Stimulated activated CD4-positive, alpha-beta T cell treated with anti-CD3 and anti-CD28 coated beads, Interleukin-4, amount 100 ng/mL, for 24 hours (primary cell): ENCODE measurements at regions not wholly inside any gene's neighbourhood (a gene's known extent, or its start where the extent isn't known, plus 50 kb on each side); places are given as distances from the start of the nearest gene placed in this dataset.

Experiments
- DNase-seq: peaks from one replicate; pipeline ENCODE4 v3.0.0-alpha.2; 2020

DNA sequence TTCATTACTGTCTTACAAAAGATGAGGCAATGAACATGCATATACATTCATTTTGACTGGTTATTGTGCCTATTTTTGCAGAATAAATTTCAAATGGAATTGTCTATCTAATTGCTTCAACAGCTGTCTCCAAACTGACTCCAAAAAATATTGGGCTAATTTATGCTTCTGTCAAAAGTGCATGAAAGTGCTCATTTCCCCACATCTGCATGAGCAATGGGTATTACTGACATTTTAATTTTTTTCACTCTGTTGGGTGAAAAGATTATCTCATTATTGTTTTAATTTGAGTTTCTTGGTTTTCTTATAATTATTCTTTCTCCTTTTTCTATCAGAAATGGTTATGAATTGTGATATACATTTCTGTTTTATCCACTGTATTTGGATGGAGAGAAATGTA lies 404.2 kb downstream of the QKI start:
- no peak for DNase-seq

DNA sequence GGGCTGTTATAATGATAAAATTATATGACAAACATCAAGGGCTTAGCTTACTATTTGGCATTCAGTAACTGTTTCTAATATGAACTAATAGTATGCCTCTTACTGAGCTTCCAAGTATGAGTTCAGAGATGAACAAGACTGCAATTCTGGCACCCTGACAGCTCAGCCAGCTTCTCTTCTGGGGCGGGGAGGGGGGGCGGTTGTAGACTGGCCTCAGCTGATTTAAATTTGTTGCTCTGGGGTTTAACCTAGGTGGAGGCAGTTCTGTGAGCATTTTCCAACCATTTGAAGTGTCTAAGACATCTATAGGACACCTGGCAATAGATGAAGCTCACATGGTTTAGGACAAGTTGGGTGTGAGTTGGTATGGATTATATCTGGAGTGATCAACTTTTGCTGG lies 401.9 kb downstream of the QKI start:
- DNase-seq = no peak

DNA sequence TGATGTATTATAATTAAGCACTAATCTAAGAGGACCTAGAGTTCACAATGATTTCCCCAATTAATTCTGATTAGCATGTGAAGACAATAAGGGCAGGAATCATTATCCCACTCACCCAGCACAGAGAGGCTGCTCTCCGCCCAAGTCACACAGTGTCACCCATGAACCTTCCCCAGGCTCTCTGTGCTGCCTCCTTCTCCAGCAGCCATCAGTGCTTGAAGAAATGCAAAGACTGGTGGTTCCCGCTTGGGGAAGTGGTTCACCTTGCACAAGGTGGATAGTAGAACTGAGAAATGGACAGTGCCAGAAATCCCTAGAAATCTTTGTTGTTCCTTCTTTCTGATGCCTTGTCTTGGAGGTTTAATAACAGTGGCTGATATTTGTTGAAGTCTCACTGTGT lies 401.3 kb downstream of the QKI start:
- no peak for DNase-seq

DNA sequence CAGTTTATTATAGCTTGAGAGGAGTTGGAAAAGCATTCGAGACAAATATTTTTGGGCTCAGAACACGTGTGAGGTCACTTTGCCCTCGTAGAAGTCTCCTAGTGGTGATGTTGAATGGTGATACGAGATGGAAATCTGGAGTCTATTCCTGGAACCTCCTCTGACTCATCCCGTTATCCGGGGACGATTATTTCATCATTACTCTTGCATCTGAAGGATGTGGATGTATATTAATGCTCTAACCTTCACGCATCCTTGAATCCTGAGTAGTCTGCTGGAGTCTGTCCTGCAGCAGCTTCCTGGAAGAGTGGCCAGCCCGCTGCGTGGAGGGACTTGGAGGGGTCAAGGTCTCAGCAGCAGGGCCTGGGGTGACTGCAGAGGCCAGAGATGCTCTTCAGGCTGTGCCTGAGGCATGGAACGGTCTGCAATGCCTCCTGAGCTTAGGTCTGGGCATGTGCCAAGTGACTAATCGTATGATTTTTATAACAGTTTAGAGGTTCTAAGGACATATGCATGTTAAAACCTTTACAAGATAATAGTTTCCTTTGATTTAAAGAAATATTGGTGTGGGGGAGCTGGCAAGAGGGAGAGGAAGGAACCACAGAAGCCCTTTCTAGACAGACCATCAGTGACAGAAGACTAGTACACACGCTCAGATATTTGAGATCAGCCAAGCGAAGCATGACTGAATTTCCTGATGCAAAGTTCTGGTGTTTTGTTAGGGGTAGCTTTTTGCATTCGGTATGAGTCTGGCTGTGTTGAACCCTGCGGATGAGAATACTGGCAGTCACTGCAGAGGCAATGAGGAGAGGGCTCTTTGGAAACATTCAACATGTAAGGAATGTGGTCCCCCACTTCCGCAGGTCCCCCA lies 400.2 kb downstream of the QKI start:
- DNase-seq = no peak

DNA sequence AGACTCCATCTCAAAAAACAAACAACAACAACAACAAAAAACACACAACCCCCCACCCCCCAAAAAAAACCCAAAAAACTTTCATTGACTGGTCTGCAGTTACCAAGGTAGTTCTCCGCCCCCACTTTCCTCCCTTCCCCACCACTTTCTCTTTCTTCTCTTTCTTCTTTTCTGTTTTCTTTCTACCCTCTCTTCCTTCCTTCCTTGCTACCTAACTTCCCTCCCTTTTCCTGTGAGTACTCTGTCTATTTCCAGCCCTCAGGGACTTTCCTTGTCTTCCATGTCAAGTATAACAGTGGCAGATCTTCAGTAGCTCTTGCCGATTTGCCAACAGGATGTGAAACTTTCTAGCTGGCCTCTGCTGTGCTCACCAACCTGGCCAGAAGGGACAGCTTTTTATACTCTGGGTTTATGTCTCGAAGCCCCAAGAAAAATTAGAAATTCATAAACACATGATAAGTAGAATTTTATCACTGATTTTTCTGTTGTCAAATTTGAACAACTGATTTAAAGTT lies 399.5 kb downstream of the QKI start:
- no peak for DNase-seq

DNA sequence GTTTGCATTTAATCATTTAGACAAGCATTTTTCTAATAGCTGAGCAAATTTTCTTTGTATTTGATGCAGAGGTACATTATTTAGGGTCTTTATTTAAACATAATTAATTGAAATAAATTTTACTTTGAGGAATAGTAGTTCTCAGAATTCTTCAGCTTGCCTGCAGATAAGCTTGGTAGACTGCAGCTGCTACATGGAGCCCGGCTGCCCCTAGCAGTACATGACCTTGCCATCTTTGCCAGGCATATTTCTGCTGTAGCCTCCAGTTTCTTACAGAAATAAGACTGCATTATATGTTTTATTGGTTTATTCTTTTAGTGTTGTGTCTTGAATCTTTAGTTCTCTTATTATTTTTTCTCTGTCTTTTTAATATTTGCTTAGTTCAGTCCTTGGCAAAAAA lies 396.8 kb downstream of the QKI start:
- DNase-seq = no peak

DNA sequence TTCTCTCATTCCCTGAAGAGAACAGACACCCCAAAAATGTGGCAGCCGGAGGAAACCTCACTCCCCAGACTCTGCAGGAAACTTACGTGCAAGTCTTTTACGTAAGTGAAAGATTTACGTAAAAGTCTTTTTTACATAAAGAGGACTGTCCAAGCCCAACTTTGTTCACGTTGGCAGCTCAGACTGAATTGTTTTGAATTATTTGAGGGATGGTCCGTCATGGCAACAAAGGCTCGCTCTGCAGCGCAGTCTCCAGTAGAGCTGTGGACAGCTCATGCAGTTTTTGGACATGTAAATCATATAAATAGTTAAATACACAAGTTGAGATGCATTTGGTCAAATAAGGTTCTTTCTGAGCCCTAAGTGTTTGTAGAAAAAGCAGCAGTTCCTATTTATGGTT lies 394.8 kb downstream of the QKI start:
- no peak for DNase-seq

DNA sequence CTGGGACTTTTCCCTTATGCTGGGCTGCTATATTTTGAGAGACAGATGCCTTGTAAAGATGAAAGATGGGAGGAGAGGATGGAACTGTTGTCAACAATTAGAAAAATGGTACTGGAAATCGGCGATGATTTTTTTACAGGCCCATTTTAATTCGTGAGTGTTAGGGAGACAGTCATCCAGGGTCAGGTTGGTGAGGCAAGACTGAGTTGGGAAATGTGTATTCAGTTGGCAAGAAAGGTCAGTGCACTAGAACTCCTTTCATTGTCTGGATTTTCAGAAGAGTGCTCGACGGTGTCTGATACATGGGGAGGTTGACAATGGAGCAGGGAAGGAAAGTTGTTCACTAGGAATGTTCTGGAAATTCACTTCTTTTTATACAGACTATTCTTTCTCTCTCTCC lies 394.4 kb downstream of the QKI start:
- no peak for DNase-seq

DNA sequence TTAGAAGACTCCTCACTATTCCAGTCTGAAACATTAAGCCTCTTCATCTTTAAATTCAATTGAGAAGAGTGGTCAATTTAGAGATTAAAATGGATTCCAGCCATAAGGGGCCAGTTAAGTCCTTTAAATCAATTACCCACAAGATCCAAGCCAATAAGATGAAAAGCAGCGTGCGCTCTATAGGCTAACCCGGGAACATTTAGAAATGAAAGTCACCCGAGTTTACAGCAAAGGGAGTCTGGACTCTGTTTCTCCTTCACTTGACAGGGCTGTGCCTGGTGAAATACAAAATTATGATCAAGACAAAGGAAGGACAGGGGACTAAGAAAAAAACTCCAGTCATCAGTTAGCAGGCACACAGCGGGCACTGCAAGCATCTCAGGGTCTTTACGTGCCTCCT lies 393.7 kb downstream of the QKI start:
- DNase-seq = no peak

DNA sequence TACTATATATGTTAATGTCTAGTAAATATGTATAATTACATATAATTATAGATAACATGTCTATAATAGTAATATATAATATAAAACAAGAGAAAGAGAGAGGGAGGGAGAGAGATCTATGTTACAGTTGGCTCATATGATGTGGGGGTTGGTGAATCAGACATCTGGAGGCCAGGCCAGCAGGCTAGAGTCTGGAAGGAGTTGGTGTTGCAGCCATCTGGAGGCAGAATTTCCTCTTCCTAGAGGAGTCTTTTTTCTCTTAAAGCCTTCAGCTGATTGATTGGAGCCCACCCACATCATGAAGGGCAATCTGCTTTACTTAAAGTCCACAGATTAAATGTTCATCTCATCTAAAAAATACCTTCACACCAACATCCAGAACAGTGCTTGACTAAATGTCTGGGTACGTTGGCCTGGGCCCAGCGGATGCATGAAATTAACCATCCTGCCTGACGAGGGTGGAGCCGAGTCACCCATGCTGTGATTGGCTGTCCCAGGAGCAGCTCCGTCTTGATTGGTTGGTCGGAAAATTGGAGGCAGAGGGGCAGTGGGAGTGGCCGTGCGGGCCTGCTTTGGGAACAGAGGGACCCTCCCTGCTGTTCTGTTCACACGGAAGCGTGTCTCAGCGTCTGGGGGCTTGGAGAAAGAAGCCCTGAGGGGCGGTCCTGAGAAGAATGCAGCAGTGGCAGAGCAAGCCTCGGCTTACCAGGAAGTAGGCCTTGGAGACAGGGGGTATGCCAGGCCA lies 392.4 kb downstream of the QKI start:
- DNase-seq = no peak

DNA sequence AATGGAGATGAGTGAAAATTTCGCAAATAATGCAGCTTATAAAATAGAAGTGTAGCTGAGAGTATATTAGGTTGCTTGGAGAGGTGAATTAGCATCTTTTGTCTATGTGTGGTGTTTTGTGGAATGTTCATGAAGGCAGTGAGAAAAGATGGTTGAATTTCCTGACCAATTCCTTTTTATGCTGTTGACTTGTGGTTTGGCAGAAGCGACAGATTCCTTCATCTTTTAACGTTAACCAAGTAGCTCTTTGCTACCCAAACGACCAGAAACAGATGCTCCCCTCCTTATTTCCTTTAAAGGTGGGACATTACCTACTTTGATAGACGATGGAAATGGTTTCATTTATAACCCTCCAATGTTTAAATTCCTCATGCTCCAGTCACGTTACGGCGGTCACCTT lies 390.5 kb downstream of the QKI start:
- DNase-seq = no peak

DNA sequence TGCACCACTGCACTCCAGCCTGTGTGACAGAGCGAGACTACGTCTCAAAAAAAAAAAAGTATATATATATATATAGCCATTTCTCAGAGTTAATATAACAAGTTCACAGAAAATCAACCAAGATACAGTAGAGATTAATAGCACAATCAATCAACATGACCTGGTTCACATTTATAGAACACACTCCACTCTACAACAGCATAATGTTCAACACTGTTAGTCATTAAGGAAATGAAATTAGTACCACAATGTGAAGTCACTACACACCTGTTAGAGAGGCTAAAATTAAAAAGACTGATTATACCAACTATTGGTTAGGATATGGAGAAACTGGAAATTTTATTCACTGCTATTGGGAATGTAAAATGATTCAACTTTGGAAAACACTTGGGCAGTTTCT lies 387.7 kb downstream of the QKI start:
- no peak for DNase-seq

DNA sequence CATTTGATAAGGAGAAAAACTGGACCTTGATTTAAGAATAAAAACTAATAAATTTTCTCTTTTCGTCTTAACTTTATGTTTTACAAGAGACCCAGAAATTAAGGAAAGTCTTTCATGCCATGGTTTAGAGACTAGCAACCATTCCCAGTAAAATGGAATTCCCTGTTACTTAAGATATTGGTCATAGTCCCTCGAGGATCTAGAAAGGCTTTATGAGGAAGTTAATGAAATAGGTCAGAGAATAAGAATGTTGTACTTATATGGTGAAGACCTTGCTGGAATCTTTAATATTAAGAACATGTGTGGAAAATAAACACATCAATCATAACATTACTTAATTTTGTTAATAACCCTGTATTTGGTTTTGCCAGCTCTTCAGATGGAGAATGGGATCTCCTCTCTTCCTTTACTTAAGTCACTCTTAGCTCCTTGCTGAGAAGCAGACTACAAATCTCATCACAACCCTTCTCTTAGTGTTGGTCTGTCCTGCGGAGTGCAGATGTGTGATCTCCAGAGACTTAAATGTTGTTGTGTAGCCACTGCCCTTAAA lies 382.9 kb downstream of the QKI start:
- DNase-seq = no peak

DNA sequence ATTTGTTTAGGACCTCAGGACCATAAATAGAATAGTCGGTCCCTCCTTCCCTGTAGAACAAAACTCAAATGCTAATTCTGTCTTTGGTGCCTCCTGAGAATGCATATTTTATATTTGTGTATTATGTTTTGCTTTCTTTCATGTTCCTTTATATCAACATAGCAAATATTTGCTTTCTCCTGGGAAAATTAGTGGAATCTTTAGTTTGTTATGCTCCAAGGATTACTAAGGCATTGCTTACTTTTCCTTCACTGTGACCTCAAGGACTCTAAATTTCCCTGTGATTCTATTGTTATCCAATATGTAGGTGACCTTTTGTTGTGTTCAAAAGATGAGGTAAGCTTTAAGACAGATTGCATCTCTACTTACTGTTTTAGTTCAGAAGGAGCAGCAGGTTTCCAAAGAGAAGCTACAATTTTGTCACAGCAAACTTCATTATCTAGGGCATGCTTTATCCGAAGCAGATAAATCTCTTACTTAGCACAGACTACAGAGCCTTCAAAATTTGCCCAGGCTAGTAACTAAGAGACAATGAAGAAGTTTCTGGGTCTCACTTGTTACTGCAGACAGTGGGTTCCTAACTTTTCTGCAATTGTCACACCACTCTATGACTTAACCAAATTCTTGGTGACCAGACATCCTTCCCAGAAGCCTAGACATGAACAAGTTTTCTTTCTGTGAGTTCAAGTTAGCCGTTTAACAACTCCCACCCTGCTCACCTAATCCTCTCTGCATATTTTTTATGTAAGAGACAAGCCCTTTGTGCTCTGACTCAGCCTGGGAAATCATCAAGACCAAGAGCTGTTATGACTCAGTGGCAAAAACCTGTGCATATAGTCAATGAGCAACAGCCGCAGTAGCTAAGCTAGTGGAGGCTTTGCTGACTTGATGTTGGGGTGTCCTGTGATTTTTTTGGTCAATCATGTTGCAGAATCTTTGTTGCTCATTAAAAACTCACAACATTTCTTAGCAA lies 378.8 kb downstream of the QKI start:
- no peak for DNase-seq

DNA sequence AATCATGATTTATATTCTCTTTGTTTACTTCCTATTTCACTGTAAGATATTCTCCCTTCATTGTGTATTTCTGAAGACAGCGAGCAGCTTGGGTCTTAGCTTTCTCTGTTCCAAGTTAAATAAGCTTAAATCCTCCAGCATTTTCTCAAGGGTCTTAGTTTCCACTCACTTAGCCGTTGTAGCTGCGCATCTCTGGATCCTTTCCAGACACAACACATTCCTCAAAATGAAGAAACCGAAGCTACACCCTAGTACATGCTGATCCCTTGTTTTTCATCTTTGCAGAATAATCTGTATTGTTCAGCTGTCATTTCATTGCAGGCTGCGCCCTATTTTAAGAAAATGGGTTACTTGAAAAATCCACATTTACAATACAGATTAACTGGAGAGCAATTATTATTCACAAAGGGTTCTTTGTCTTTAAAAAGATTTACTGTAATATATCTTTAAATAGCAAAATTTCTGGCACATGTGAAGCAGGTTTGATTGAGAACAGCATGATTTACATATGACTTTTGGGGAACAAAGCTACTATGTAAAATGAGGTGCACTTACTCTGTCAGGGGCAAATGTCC lies 375.8 kb downstream of the QKI start:
- DNase-seq = no peak

DNA sequence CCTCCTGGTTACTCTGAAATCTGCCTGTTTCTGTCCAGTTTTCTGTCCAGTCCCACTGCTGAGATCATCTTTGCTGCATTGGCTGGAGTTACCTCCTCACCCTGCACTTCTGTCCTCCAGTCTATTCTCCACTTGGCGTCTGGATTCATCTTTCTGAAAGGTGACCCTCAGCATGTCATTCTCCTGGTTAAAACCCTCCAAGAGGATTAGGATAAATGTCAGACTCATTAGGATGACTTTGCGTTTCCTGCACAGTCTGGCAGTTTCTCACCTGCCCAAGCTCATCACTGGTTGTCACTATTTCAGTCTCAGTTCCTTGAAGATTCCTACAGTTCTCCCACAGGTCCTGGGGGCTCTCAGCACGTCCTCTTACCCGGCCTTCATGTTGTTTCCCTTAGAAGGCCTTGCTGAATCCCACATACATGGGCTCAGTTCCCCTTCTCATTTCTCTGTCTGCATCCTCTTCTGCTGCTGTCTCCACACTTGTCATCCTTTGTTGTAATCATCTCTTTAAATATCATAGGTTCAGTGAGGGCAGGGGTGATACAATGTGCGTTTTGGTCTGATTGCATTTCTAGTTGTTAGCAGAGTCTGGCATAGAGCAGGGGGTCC lies 374.8 kb downstream of the QKI start:
- no peak for DNase-seq

DNA sequence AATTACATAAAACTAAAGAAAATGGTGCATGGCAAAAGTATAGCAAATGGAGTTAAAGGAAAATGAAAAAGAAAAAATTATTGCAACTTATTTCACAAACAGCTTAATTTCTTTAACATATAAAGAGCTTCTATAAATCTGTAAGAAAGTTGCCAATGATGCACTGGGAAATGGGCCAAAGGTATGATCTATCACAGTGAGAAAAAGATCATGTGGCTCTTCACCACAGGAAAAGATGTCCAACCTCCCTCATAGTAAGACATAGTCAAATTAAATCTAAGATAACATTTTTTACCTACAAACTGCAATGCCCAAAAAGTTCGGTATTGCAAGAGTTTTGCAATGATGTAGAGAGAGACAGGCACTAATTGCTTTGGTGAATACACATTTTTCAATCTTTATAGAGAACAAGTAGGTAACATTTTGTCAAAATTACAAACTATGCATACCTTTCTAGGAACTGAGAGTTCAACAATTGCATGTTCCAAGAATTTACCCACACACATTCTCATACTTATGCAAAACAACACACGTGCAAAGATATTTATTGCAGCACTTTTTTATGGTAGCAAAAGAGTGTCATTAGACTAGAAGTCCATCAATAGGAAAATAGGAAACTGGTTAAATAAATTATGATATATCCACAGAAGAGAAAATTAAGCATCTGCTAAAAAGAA lies 372.6 kb downstream of the QKI start:
- no peak for DNase-seq

DNA sequence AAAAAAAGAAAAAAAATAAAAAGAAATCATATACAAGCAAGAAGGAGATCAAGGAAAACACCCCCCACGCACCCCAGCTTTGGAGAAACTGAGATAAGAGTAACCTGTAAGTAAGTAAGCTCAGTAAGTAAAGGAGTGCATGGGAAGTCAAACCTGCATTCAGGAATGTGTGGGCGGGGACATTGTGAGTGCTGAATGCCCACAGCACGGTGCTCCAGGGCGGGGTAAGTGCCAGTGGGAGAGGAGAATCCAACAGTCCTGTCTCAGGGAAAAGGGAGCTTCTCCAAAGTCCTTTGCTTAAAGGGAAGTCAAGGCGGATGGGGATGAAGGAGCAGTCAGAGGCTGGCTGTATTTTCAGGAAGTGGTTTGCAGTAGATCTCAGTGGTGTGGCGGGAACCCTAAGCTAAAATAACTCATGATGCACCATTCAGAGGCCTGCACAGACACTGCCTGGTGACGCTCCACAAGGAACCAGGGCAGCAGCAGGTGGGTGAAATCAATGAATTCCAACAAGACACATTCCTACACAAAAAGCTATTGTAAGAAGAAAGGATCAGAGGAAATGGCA lies 368.0 kb downstream of the QKI start:
- no peak for DNase-seq

DNA sequence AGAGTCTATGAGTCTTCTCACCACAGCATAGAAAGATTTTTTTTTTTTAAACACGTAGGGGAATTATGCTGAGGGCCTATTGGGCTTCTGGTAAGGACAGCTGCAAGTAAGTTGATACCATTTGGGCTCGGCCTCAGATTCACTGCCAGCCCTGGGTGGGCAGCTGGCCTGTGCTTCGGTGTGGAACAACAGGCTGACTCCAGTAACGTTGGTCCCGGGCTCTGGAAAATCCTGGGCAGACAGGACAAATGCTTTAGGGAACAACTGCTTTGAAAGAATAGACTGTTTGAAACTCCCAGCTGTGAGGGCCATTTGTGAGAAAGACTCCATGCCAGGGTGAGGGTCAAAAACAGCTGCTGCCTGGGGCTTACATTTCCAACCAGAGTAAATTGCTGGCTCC lies 366.5 kb downstream of the QKI start:
- DNase-seq = no peak

DNA sequence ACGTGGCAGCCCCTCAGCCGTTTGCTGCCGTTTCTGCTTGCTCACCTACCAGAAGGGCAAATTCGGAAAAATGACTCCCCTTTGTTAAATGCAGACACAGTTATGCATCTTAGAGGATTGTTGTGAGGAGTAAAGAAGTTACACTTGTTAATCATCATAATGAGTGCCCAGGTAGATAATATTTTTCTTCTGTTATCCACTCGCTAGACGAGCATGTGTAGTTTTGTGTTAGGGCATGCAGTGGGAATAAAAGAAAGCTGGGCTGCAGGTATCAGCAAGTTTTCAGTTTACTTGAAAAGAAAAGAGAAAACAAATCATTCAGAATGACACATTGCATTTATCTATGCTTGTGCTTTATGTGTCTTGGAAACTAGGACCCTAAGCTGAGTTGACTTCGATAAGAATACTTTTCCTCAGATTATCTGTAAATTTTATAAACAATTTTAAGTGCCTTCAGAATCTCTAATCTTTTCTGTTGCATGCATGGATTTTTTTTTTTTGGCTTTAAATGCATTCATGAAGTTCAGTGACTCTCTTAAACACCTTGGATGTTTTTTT lies 365.3 kb downstream of the QKI start:
- no peak for DNase-seq

DNA sequence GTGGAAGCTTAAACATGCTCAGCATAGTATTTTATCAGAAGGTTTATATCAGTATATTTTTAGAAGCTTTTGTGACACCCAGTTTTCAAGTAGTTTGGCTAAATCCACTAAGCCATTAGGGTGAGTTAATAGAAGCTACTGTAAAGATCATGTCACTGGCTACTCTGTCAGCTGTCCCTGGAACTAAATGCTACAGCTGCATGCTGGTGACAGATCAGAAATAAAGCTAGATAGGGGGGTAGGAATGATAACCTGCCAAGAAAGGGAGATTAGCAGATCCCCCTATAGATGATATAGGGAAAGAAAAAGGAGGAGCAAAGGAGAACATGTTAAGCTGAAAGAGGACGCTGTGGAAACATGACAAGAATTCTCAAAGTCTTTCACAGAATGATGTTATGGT lies 363.2 kb downstream of the QKI start:
- DNase-seq = no peak
